Type B pancreatic cell (in vitro differentiated cells): ENCODE measurements at regions not wholly inside any gene's neighbourhood (a gene's known extent, or its start where the extent isn't known, plus 50 kb on each side); places are given as distances from the start of the nearest gene placed in this dataset.
A peak's percentile ranks its signal among the peaks of the same experiment; 100 is the strongest.

ENCODE experiments used
- DNase-seq: peaks from one replicate; pipeline ENCODE4 v3.0.0; 2021; ENCODE audit warnings: mixed read lengths; ENCODE audit not compliant: unreplicated experiment; ENCODE audit errors: extremely low spot score
- H3K27ac Mint-ChIP-seq: 2 replicates; pipeline ENCODE4 v1.8.0; 2021; ENCODE audit warnings: mild to moderate bottlenecking, mixed read lengths
- H3K27me3 Mint-ChIP-seq: 2 replicates; pipeline ENCODE4 v1.8.0; 2021; ENCODE audit warnings: mixed read lengths
- H3K36me3 Mint-ChIP-seq: 2 replicates; pipeline ENCODE4 v1.8.0; 2021; ENCODE audit warnings: mixed read lengths
- H3K4me1 Mint-ChIP-seq: one replicate; pipeline ENCODE4 v1.8.0; 2021; ENCODE audit warnings: mixed read lengths; ENCODE audit not compliant: unreplicated experiment
- H3K4me3 Mint-ChIP-seq: 2 replicates; pipeline ENCODE4 v1.8.0; 2021; ENCODE audit warnings: mild to moderate bottlenecking, mixed read lengths
- H3K9me3 Mint-ChIP-seq: 2 replicates; pipeline ENCODE4 v1.8.0; 2021; ENCODE audit warnings: mixed read lengths
- CTCF ChIP-seq: fragments of 200-600 bp; sonication (generic); conservative IDR thresholded peaks from 2 replicates; pipeline ENCODE4 v1.5.0; 2021; ENCODE audit warnings: antibody characterized with exemption, mild to moderate bottlenecking

DNA sequence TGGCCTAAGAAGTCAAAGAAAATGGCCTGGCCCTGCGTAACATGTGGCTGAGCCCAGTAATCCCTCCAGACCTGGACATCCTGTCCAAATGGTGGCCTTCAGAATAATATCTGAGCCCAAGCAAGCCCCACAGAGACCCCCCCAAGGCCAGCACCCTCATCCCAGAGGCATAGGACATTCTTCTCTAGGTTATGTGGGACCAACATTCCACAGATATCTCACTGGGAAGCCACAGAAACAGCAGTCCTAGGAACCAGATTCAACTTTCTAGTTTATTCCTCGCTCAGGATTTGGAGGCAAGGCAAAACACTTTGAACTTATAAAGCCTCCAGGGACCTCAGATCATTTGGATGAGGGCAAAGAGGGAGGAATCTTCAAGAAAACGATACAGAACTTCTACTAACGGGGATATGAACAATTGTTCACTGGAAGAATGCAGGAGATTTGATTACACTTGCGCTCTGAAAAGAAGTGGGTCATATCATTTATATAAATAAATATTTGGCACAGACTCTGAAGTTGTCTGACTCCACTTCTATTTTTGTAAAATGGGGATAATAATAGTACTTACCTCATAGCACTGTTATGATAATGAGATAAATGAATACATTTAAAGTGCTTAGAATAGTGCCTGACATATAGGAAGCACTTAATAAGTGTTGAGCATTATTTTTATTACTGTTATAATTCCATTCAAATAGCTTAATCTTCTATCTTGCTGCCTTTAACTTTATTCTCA lies 171.5 kb downstream of the NUAK1 start:
- peaks cover 6% of the 10 kb centered on the region for H3K9me3 Mint-ChIP-seq
- no peaks in the 10 kb centered on the region for H3K4me1 Mint-ChIP-seq
- H3K36me3 Mint-ChIP-seq, result no peaks in the 10 kb centered on the region
- DNase-seq, result no peak
- H3K27me3 Mint-ChIP-seq, result peaks cover 34% of the 10 kb centered on the region
- no peak for TF ChIP-seq CTCF
- no peak overlapping the region for H3K4me3 Mint-ChIP-seq
- H3K27ac Mint-ChIP-seq, result no peak overlapping the region

- no peak overlapping the region for H3K4me3 Mint-ChIP-seq
- peaks cover 28% of the 10 kb centered on the region for H3K27me3 Mint-ChIP-seq
- TF ChIP-seq CTCF, result peak; percentile 57
- DNase-seq, result no peak
- H3K27ac Mint-ChIP-seq, result no peak overlapping the region
- no peaks in the 10 kb centered on the region for H3K36me3 Mint-ChIP-seq
- peaks cover 6% of the 10 kb centered on the region for H3K9me3 Mint-ChIP-seq
- H3K4me1 Mint-ChIP-seq, result no peaks in the 10 kb centered on the region
Measured at GRCh38 chr12:105968025-105968424, 170.7 kb downstream of the NUAK1 start.

- Mint-ChIP-seq H3K36me3 (no peaks in the 10 kb centered on the region), H3K9me3 (peaks cover 6% of the 10 kb centered on the region), H3K27ac (no peak overlapping the region), H3K27me3 (peaks cover 20% of the 10 kb centered on the region), H3K4me3 (no peak overlapping the region), H3K4me1 (no peaks in the 10 kb centered on the region)
- TF ChIP-seq CTCF, result no peak
- no peak for DNase-seq
Measured at GRCh38 chr12:105970885-105971284, 167.9 kb downstream of the NUAK1 start.

GRCh38 chr12:105974738-105975137 lies 164.0 kb downstream of the NUAK1 start:
- H3K4me3 Mint-ChIP-seq, result no peak overlapping the region
- peaks cover 20% of the 10 kb centered on the region for H3K27me3 Mint-ChIP-seq
- no peaks in the 10 kb centered on the region for H3K4me1 Mint-ChIP-seq
- TF ChIP-seq CTCF, result no peak
- no peak overlapping the region for H3K27ac Mint-ChIP-seq
- peaks cover 6% of the 10 kb centered on the region for H3K9me3 Mint-ChIP-seq
- DNase-seq, result no peak
- H3K36me3 Mint-ChIP-seq, result no peaks in the 10 kb centered on the region

DNA sequence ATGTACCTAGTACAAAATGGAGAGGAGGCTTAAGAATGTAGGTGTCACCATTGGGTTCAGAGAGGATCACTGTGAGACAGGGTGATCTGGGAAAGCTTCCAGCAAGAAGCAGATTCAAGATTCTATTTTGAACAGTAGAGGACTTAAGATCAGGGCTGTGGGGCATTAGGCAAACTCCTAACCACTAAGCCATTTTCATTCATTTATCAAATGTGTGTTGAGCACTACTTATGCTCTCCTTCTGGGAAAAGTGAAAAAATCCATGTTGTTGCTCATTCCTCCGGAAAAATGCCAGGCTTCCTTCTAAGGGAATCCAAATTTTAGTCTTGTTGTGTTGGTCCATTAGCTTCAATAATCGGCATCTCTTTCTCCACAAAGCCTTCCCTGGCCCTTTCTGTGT lies 163.4 kb downstream of the NUAK1 start:
- peaks cover 6% of the 10 kb centered on the region for H3K9me3 Mint-ChIP-seq
- H3K27me3 Mint-ChIP-seq, result peaks cover 17% of the 10 kb centered on the region
- no peaks in the 10 kb centered on the region for H3K4me1 Mint-ChIP-seq
- no peak for TF ChIP-seq CTCF
- DNase-seq, result no peak
- no peaks in the 10 kb centered on the region for H3K36me3 Mint-ChIP-seq
- H3K4me3 Mint-ChIP-seq, result no peak overlapping the region
- H3K27ac Mint-ChIP-seq, result no peak overlapping the region
